ENCODE measurements at regions not wholly inside any gene's neighbourhood (a gene's known extent, or its start where the extent isn't known, plus 50 kb on each side); places are given as distances from the start of the nearest gene placed in this dataset.
"Not testable (repeated sequence)": the region's sequence is repeated elsewhere in the genome, so short reads cannot be mapped to it uniquely, and the experiment has no call there.

DNA sequence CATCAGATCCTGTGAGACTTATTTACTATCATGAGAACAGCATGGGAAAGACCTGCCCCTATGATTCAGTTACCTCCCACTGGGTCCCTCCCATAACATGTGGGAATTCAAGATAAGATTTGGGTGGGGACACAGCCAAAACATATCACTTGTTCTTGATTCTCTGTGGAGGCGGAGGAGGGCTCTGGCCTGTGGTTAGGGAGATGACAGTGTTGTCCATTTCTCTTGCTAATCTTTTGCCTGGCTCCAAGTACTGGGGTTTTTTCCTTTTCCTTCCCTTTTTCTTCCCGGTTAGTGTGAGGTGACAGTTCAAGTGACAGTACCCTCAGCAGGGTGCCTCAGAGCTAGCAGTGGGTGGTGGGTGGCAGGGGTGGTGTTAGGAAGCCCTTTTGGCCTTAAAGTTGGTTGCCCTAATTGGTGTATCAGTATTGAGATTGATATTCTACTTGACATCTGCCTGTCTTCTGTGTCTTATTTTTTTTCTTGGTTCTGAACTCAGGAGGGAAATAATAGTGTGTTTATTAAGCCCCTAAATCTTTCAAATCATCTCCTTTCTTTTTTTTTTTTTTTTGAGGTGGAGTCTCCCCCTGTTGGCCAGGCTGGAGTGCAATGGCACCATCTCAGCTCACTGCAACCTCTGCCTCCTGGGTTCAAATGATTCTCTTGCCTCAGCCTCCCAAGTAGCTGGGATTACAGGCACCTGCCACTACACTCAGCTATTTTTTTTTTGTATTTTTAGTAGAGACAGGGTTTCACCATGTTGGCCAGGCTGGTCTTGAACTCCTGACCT is 192.0 kb downstream of the ASB1 start:
- not testable (repeated sequence) for H3K36me3 ChIP-seq (ENCODE audit: control insufficient read depth, insufficient read depth, low read length); H3K4me3 ChIP-seq (ENCODE audit: low read length); DNase-seq (ENCODE audit: low read depth, low spot score); H3K27me3 ChIP-seq (ENCODE audit: control insufficient read depth, insufficient read depth, low read length); H3K4me1 ChIP-seq (ENCODE audit: control insufficient read depth, insufficient read depth, low read length); H3K27ac ChIP-seq (ENCODE audit: low read length)
- peaks cover 13% of the 10 kb centered on the region for H3K9me3 ChIP-seq (ENCODE audit: control insufficient read depth, insufficient read depth, low read length)
- no CpG with 5 or more reads among the region's 2 CpGs for WGBS (ENCODE audit: insufficient coverage, insufficient read length)

DNA sequence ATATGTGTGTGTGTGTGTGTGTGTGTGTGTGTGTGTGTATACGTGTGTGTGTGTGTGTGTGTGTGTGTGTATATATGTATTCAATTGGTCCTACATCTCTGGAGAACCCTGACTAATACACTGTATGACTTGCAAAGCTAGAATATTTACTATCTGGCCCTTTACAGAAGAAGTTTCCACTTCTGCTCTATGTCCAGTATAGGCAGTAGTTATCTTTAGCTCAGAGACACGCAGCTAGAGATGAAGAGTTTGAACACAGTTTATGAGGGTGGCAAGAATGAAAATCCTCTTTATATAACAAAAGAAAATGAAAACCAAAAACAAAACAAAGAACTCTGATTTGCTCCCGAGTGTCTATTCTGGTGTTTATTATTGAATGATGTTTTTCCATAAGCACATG is 201.2 kb downstream of the ASB1 start:
- DNase-seq (ENCODE audit: low read depth, low spot score), result no peak
- no CpG with 5 or more reads among the region's 3 CpGs for WGBS (ENCODE audit: insufficient coverage, insufficient read length)
- Histone ChIP-seq H3K4me1 (ENCODE audit: control insufficient read depth, insufficient read depth, low read length) (no peaks in the 10 kb centered on the region), H3K4me3 (ENCODE audit: low read length) (no peak overlapping the region), H3K27ac (ENCODE audit: low read length) (no peak overlapping the region), H3K27me3 (ENCODE audit: control insufficient read depth, insufficient read depth, low read length) (no peaks in the 10 kb centered on the region), H3K9me3 (ENCODE audit: control insufficient read depth, insufficient read depth, low read length) (peaks cover 25% of the 10 kb centered on the region), H3K36me3 (ENCODE audit: control insufficient read depth, insufficient read depth, low read length) (no peaks in the 10 kb centered on the region)

DNA sequence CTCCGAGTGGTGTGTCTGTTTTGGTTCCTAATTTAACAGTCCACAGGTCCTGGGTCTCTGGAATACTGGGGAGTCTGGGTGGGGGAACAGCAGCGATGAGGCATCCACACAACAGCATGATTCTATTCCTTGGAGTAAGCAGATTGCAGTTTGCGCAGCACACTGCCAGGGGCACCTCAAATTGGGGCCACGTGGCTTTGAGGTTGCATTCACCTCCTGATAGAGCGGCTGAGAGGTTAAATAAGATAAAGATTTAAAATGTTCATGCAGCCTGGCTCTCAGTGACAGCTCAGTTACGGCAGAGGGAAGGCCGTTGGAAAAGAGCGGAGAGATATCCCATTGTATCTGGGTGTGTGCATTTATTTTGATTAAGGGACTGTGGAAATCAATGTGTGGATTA is 202.3 kb downstream of the ASB1 start:
- H3K4me3 ChIP-seq (ENCODE audit: low read length), result no peak overlapping the region
- DNase-seq (ENCODE audit: low read depth, low spot score), result no peak
- H3K27ac ChIP-seq (ENCODE audit: low read length), result no peak overlapping the region
- WGBS (ENCODE audit: insufficient coverage, insufficient read length), result no CpG with 5 or more reads among the region's 8 CpGs
- no peaks in the 10 kb centered on the region for H3K4me1 ChIP-seq (ENCODE audit: control insufficient read depth, insufficient read depth, low read length)
- H3K9me3 ChIP-seq (ENCODE audit: control insufficient read depth, insufficient read depth, low read length), result peaks cover 24% of the 10 kb centered on the region
- H3K36me3 ChIP-seq (ENCODE audit: control insufficient read depth, insufficient read depth, low read length), result no peaks in the 10 kb centered on the region
- H3K27me3 ChIP-seq (ENCODE audit: control insufficient read depth, insufficient read depth, low read length), result no peaks in the 10 kb centered on the region

DNA sequence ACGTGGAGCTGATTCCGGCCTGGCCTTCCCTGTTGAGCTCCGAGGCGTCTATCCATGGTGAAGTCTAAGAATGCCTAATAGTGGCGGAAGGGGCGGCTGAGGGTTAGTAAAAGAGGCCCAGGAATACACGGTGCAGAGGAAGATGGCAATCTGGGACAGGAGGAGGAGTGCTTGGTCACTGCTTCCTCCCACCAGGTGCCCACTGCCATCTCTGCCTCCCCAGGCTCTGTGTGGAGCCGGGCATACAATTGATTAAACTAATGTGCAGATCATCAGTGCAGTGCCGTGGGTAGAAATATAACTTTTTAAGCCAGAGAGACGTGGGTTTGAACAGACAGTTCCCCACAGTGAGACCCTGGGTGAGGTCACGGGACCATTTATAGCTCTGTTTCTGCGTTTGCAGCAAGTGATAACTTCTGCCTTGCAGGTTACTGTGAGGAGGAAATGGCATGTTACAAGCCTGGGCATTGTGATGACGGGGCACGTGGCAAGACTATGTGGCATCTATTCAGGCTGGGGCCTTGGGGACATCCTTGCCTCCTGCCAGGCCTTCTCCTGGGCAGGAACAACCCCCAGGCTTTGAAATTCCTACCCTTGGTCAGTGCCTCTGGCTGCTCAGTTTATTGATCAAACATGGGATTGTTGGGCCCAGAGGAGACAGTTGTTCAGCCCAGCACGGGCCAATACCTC is 204.9 kb downstream of the ASB1 start:
- Histone ChIP-seq H3K27me3 (ENCODE audit: control insufficient read depth, insufficient read depth, low read length) (no peaks in the 10 kb centered on the region), H3K36me3 (ENCODE audit: control insufficient read depth, insufficient read depth, low read length) (no peaks in the 10 kb centered on the region), H3K4me3 (ENCODE audit: low read length) (no peak overlapping the region), H3K27ac (ENCODE audit: low read length) (no peak overlapping the region), H3K9me3 (ENCODE audit: control insufficient read depth, insufficient read depth, low read length) (peaks cover 35% of the 10 kb centered on the region), H3K4me1 (ENCODE audit: control insufficient read depth, insufficient read depth, low read length) (no peaks in the 10 kb centered on the region)
- WGBS (ENCODE audit: insufficient coverage, insufficient read length), result no CpG with 5 or more reads among the region's 15 CpGs
- no peak for DNase-seq (ENCODE audit: low read depth, low spot score)

DNA sequence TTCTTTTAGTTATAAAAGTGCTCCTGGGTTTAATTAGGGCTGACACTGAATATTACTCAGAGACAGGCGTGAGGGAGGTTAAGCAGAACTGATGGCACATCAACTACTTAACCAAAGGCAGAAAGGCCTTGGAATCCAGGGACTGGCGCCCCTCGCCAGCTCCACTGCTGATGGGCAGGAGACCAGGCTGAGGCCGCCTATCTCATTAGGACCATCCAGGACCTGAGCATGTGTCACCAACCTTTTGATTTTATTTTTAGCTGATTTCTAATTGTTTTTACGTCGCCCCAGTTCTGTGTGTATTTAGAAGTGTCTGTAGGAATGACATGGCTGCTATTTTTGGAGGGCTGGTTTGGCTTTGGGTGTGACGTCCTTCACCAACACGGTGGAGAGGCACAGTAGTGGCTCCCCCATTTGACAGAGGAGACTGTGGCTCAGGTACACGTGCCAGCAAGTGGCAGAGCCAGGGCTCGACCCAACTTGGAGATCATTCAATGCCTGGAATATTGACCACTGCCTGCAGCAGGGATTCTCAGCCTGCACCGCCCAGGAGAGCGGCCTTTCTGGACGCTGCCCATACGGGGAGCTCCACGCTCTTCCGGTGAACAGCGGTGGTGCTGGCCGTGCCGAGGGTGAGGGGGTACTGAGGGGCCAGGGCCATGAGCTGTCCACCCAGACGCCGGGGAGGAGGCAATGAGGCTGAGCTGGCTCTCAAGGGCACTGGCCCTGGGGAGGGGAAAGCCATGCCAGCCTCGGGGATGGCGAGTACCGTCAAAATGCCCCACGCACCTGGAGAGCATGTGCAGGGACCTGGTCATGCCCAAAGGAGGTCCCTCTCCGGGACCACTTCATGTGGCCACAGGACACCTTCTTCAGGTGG is 205.7 kb downstream of the ASB1 start:
- H3K4me3 ChIP-seq (ENCODE audit: low read length), result no peak overlapping the region; the same call in 1 of the 2 replicates
- H3K4me1 ChIP-seq (ENCODE audit: control insufficient read depth, insufficient read depth, low read length), result no peaks in the 10 kb centered on the region
- no CpG with 5 or more reads among the region's 26 CpGs for WGBS (ENCODE audit: insufficient coverage, insufficient read length)
- no peak for DNase-seq (ENCODE audit: low read depth, low spot score)
- H3K27me3 ChIP-seq (ENCODE audit: control insufficient read depth, insufficient read depth, low read length), result no peaks in the 10 kb centered on the region
- peaks cover 35% of the 10 kb centered on the region for H3K9me3 ChIP-seq (ENCODE audit: control insufficient read depth, insufficient read depth, low read length)
- H3K36me3 ChIP-seq (ENCODE audit: control insufficient read depth, insufficient read depth, low read length), result no peaks in the 10 kb centered on the region
- no peak overlapping the region for H3K27ac ChIP-seq (ENCODE audit: low read length)

DNA sequence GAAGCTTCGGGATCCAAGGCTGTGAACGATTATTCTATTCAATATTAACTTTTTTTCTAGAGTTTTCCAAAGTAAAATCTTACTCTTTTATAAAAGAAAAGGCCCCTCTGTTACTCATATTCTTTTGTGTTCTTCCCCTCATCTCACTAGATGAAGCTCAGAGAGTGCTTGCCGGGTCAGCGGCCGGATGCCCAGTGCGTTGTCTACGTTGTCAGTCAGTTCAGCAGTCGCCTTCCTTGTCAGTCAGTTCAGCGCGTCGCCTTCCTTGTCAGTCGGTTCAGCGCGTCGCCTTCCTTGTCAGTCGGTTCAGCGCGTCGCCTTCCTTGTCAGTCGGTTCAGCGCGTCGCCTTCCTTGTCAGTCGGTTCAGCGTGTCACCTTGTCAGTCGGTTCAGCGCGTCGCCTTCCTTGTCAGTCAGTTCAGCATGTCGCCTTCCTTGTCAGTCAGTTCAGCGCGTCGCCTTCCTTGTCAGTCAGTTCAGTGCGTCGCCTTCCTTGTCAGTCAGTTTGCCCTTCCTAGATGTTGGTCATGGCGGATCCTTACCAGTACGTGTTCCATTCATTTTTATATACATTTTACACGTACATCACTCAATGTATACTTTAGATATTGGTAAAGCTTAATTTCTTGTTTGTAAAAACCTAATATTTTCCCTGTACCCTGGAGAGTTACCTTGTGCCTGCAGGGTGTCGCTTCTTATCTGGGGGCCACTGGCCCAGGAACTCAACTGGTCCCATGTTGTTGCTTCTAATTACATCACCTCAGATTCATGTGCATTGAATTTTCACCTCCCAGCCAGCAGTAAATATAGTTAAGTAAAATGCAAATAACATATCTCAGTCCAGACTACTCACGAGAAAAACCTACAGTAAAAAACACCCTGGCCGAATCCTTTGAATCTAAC is 206.9 kb downstream of the ASB1 start:
- Histone ChIP-seq H3K36me3 (ENCODE audit: control insufficient read depth, insufficient read depth, low read length) (no peaks in the 10 kb centered on the region), H3K4me3 (ENCODE audit: low read length) (no peak overlapping the region), H3K27me3 (ENCODE audit: control insufficient read depth, insufficient read depth, low read length) (no peaks in the 10 kb centered on the region), H3K4me1 (ENCODE audit: control insufficient read depth, insufficient read depth, low read length) (no peaks in the 10 kb centered on the region), H3K9me3 (ENCODE audit: control insufficient read depth, insufficient read depth, low read length) (peaks cover 37% of the 10 kb centered on the region), H3K27ac (ENCODE audit: low read length) (no peak overlapping the region)
- WGBS (ENCODE audit: insufficient coverage, insufficient read length), result no CpG with 5 or more reads among the region's 41 CpGs
- DNase-seq (ENCODE audit: low read depth, low spot score), result no peak

DNA sequence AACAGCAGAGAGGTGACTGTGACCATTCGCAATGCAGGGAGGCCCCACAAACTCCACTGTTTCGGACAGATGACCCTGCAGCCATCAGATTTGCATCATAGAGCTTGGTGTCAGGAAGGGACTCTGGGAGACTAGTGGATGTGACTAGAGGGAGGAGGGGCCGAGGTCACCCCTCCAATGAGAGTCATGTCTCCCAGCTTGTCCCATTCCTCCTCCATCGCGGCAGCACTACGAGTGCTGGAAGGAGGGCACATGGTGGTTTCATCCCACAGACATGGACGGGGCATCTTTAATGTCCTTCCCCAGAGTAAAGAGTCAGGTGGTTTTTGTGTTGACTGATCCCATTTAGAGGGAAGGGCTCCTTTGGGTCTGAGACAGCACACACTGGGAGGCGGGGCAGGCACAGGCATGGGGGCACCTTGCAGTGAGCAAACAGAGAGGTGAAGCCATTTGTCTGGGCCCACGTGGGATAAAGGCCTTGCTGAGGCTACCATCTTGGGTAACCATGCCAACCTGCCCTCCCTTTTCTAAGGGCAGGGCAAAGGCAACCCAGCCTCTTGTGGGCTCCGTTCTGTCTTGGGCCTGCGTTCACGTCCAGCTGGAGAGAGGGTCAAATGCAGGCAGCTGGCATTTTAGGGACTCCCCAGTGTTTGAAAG is 208.1 kb downstream of the ASB1 start:
- DNase-seq (ENCODE audit: low read depth, low spot score), result no peak
- no CpG with 5 or more reads among the region's 12 CpGs for WGBS (ENCODE audit: insufficient coverage, insufficient read length)
- Histone ChIP-seq H3K4me1 (ENCODE audit: control insufficient read depth, insufficient read depth, low read length) (no peaks in the 10 kb centered on the region), H3K27ac (ENCODE audit: low read length) (no peak overlapping the region), H3K9me3 (ENCODE audit: control insufficient read depth, insufficient read depth, low read length) (peaks cover 38% of the 10 kb centered on the region), H3K4me3 (ENCODE audit: low read length) (no peak overlapping the region), H3K36me3 (ENCODE audit: control insufficient read depth, insufficient read depth, low read length) (no peaks in the 10 kb centered on the region), H3K27me3 (ENCODE audit: control insufficient read depth, insufficient read depth, low read length) (no peaks in the 10 kb centered on the region)

DNA sequence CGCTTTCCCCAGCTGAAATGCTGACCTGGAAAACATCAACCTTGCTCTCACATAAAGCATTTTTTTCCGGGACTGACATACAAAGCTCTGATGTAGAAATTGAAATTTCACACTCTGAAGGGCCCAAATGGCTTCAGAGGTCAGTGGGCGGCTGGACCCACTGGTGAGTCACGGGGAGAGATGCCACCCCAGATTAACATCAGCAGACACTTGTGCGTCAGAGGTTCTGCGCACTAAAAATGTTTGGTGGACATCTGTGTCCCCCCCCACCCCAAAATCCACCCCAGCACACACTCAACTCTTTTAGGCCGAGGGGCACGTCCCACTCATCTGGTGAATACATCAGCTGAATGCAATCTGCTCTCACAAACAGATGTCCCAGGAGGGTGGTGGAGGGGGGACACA is 208.9 kb downstream of the ASB1 start:
- H3K27me3 ChIP-seq (ENCODE audit: control insufficient read depth, insufficient read depth, low read length), result no peaks in the 10 kb centered on the region
- WGBS (ENCODE audit: insufficient coverage, insufficient read length), result no CpG with 5 or more reads among the region's 8 CpGs

DNA sequence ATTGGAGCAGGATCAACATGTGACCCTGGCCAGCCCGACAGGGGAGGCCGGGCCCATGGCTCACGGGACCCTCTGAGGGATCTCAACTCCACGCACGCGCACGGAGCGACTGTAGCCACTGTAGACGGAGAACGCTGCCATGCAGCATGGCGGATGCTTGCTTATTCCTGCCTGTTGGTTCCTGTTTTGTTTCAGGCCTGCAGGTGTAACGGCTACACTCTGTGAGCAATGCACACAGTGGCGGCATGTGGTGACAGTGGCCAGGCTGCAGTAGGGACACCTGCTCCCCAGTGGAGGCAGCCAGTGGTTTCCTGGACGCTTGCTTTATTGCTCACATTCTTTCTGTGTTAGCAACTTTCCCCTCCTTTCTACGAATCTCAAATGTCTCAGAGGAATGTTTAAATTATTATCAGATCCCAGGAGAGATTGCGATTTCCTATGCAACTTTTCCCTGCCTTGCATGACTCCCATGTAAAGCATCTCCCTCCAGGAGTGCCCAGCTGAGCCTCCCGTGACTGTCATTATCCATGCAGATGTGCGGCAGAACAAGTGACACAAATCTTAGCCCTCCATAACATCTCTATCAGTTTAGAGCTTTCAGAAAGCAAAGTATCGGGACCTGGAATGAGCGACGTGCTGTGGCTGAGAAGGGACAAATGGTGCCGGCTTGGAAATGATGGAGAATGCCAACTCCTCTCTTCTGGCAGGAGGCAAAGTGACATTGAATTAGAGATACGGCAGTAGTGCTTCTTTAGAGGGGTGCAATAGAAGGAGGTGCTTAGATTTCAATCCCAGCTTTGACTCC is 209.7 kb downstream of the ASB1 start:
- Histone ChIP-seq H3K27ac (ENCODE audit: low read length) (no peak overlapping the region), H3K27me3 (ENCODE audit: control insufficient read depth, insufficient read depth, low read length) (no peaks in the 10 kb centered on the region), H3K4me3 (ENCODE audit: low read length) (no peak overlapping the region)

More for the DNA sequence above, 208.9 kb downstream of the ASB1 start:
- no peaks in the 10 kb centered on the region for H3K4me1 ChIP-seq (ENCODE audit: control insufficient read depth, insufficient read depth, low read length)
- H3K4me3 ChIP-seq (ENCODE audit: low read length), result no peak overlapping the region
- DNase-seq (ENCODE audit: low read depth, low spot score), result no peak
- H3K9me3 ChIP-seq (ENCODE audit: control insufficient read depth, insufficient read depth, low read length), result peaks cover 40% of the 10 kb centered on the region
- no peak overlapping the region for H3K27ac ChIP-seq (ENCODE audit: low read length)
- no peaks in the 10 kb centered on the region for H3K36me3 ChIP-seq (ENCODE audit: control insufficient read depth, insufficient read depth, low read length)

More for the DNA sequence above, 209.7 kb downstream of the ASB1 start:
- no peaks in the 10 kb centered on the region for H3K4me1 ChIP-seq (ENCODE audit: control insufficient read depth, insufficient read depth, low read length)
- no peaks in the 10 kb centered on the region for H3K36me3 ChIP-seq (ENCODE audit: control insufficient read depth, insufficient read depth, low read length)
- no CpG with 5 or more reads among the region's 23 CpGs for WGBS (ENCODE audit: insufficient coverage, insufficient read length)
- peaks cover 35% of the 10 kb centered on the region for H3K9me3 ChIP-seq (ENCODE audit: control insufficient read depth, insufficient read depth, low read length)
- no peak for DNase-seq (ENCODE audit: low read depth, low spot score)
